GM12891 (cell line): ENCODE measurements at regions not wholly inside any gene's neighbourhood (a gene's known extent, or its start where the extent isn't known, plus 50 kb on each side); places are given as distances from the start of the nearest gene placed in this dataset.

ENCODE experiments used
- POLR2A ChIP-seq: IDR thresholded peaks from 2 replicates; pipeline ENCODE4 v1.6.1; 2011; ENCODE audit warnings: low read depth, low read length, control low read depth
- TAF1 ChIP-seq: IDR thresholded peaks from 2 replicates; pipeline ENCODE4 v1.6.1; 2011; ENCODE audit warnings: low read depth, low read length, control low read depth

- no peak for TF ChIP-seq TAF1
- no peak for TF ChIP-seq POLR2A
Observed at GRCh38 chrX:101740642-101741041, 81.0 kb upstream of the ARMCX2 start.
